Bronchial epithelial cell (primary cell): ENCODE measurements at regions not wholly inside any gene's neighbourhood (a gene's known extent, or its start where the extent isn't known, plus 50 kb on each side); places are given as distances from the start of the nearest gene placed in this dataset.

Source experiments
- DNase-seq: peaks from one replicate; pipeline ENCODE4 v3.0.0-alpha.2; 2010; ENCODE audit warnings: low read depth
- FAIRE-seq: peaks from 2 replicates; lab custom pipeline; 2011; peaks lifted over from hg19 to GRCh38; lab: Jason Lieb, UNC
- H3K27me3 ChIP-seq: 2 replicates; pipeline ENCODE4 v1.5.1; 2011; ENCODE audit warnings: low read length; ENCODE audit not compliant: control insufficient read depth, insufficient read depth
- H3K36me3 ChIP-seq: 2 replicates; pipeline ENCODE4 v1.5.1; 2011; ENCODE audit warnings: low read length; ENCODE audit not compliant: control insufficient read depth, insufficient read depth
- H3K4me3 ChIP-seq: 2 replicates; pipeline ENCODE4 v1.5.1; 2011; ENCODE audit warnings: mild to moderate bottlenecking, low read depth, low read length, control low read depth
- TF ChIP-seq, protein P1 (sequence below): IDR thresholded peaks from 2 replicates; pipeline ENCODE4 v1.5.1; 2011; ENCODE audit warnings: mild to moderate bottlenecking, moderate library complexity, low read length, control low read depth, inconsistent platforms; ENCODE audit not compliant: insufficient read depth, severe bottlenecking

DNA sequence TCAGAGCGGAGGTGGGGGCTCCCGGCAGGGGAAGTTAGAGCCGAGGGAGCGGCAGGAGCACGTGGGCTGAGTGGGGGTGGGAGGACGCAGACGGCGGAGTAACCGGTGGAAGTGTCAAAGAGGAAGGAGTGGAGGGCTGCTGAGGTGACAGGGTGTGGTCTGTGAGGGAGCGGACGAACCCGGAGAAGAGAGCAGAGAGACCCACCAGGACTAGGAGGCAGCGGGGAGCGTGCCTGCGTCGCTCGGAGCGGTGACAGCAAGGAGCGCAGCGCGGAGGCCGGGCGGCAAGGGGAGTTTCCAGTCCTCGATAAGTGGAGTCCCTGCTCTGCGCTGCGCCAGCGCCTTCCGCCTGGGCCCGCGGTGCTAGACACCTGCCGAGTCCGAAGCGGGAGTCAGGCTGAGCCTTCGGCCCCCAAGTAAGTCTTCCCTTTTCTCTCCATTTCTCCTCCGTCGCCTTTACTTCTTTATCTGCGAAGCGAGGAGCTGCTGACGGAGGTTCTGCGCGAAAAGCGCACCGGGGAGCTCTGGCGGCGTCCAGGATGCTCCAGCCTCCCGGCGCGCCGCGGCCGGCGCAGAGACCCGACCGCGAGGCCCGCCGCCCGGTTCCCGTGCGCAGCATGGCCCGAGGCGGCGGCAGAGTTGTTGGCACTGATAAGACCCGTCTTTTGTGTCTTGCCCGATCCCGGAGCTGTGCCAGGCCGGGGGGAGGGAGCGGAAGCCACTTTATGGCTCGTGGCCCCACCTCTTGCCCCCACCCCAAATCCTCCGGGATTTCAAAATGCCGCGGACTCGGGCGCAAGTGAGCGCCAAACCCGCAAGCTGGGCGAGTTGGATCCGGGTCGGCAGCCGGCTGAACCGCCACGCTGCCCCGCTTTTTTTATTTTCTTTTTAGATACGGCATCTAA, 533.0 kb upstream of the SEMA6D start:
- TF ChIP-seq, protein P1, sequence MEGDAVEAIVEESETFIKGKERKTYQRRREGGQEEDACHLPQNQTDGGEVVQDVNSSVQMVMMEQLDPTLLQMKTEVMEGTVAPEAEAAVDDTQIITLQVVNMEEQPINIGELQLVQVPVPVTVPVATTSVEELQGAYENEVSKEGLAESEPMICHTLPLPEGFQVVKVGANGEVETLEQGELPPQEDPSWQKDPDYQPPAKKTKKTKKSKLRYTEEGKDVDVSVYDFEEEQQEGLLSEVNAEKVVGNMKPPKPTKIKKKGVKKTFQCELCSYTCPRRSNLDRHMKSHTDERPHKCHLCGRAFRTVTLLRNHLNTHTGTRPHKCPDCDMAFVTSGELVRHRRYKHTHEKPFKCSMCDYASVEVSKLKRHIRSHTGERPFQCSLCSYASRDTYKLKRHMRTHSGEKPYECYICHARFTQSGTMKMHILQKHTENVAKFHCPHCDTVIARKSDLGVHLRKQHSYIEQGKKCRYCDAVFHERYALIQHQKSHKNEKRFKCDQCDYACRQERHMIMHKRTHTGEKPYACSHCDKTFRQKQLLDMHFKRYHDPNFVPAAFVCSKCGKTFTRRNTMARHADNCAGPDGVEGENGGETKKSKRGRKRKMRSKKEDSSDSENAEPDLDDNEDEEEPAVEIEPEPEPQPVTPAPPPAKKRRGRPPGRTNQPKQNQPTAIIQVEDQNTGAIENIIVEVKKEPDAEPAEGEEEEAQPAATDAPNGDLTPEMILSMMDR: no peak
- no peak for FAIRE-seq
- DNase-seq: peak; percentile 10
- Histone ChIP-seq H3K36me3 (no peaks in the 10 kb centered on the region), H3K4me3 (peak overlapping the region; percentile 30), H3K27me3 (peaks cover 22% of the 10 kb centered on the region)

DNA sequence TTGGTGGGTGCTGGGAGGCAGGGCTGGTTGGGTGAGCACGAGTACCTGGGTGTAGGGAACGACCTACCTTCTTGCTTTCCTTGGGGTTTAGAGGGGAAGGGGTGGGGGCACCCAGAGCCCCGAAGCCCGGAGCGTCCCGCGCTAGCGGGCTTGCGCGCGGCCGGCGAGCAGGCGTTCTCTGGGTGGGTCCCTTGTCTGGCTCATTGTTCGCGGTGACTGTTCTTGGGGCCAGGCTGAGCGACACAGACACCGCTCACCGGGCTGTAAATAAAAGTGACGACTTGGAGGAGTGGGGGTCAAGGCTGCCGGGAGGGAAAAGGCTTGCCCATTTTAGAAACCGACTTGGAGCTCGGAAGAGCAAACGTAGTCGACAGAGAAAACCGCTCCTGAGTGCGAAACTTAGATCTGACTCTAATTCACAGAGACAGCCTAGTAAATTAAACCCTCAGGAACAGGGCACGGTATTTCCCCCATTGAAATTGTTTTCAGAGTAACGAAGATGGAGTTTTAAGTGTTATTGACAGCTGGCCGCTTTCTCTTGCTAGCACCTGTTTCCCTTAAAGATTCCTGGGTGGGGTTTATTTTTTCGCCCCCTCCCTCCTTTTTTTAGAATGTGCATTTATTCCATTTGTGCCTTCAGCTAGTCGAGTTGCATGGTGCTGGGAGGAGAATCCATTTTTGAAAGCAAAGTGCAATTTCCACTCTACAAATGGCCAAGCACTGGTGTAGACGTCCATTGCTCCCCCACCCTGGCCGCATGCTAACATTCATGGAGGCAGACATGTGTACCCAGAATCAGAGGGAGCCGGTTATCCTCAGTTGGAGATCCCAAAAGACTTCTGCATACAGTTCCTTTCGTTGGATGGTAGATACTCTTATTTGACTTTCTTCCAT, 532.1 kb upstream of the SEMA6D start:
- DNase-seq (no peak), FAIRE-seq (no peak)
- Histone ChIP-seq H3K36me3 (no peaks in the 10 kb centered on the region), H3K4me3 (peak overlapping the region; percentile 30), H3K27me3 (peaks cover 22% of the 10 kb centered on the region)
- TF ChIP-seq, protein P1: no peak

DNA sequence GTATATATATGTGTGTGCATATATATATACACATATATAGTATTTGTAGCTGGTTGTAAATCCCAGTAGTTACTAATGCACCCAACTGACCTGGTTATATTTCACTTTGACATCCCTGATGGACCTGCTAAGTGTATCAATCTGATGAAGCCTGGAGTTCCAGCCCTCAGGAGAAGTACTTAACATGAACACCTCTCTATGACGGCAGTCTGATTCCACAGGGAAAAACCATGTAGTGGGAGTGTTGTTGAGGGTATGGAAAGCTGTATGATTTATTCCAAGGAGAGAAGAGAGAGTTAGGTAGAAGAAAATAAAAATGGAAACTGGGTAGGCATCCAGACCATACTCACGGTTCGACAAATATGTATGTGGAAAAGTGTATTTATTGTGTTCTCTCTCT, 531.2 kb upstream of the SEMA6D start:
- TF ChIP-seq, protein P1: no peak
- Histone ChIP-seq H3K36me3 (no peaks in the 10 kb centered on the region), H3K4me3 (no peak overlapping the region), H3K27me3 (peaks cover 22% of the 10 kb centered on the region)
- FAIRE-seq (no peak), DNase-seq (no peak)

DNA sequence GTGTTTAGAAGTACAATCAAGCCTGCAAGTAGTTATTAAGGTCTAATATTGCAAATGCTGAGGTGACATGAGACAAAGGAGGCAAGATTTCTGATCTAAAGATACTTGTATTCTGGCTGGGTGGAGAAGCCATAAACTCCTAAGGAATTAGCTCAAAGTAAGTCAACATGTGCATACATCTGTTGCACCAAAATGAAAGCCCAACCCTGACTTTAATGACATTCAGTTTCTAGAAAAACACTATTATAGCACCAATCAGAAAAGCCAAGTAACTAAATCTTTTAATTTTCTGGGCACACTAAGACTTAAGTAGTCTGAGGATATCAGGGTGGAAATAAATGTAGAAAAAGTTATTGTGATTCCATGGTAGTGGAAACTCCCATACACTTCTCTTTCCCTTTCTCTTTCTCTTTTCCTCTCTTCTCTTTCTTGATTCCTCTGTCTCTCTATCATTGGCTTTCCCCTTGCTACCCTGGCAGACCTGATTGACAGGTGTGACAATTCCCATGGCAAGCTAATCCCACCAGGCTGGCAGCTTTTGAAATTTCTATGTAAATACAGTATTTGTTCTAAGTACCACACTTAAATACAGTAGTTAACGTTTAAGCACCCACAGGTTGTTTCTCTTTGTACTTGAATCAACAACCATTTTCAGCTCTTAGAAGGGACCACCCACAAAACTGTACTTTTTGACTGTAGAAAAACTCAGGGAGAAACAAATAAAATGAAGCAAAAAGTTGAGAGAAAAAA, 528.4 kb upstream of the SEMA6D start:
- DNase-seq (no peak), FAIRE-seq (no peak)
- TF ChIP-seq, protein P1: no peak
- H3K36me3 ChIP-seq: no peaks in the 10 kb centered on the region
- peaks cover 15% of the 10 kb centered on the region for H3K27me3 ChIP-seq
- no peak overlapping the region for H3K4me3 ChIP-seq

DNA sequence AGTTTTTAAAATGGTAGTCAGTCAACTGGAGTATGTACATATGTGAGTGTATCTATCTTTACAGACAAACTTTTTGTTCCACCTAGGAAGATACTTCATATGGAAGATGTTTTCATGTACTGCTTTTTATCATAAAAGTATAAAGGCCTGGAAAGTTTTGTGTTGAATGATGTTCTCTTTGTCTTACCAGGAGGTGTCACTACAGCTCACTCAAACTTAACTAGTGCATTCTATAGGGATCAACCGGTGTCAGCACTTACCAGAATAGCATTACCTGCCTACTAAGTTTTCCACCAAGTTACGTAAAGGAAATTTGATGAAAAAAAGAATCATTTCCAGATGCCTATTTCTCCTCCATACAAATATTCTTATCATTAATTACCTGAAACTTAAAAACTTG, 522.6 kb upstream of the SEMA6D start:
- H3K27me3 ChIP-seq: peaks cover 1% of the 10 kb centered on the region
- no peak overlapping the region for H3K4me3 ChIP-seq
- TF ChIP-seq, protein P1: peak; percentile 32
- no peaks in the 10 kb centered on the region for H3K36me3 ChIP-seq
- DNase-seq (peak; percentile 44), FAIRE-seq (no peak)
